ENCODE measurements at regions not wholly inside any gene's neighbourhood (a gene's known extent, or its start where the extent isn't known, plus 50 kb on each side); places are given as distances from the start of the nearest gene placed in this dataset.

- H3K27me3 ChIP-seq (replicated peaks), result no peaks in the 10 kb centered on the region
- H3K36me3 ChIP-seq, result no peaks in the 10 kb centered on the region
- H3K4me3 ChIP-seq, result no peak overlapping the region
- H3K9me3 ChIP-seq (replicated peaks), result no peaks in the 10 kb centered on the region; the same call in 1 of the 2 replicates
- DNase-seq (ENCODE audit: low read depth in 1 of 2, low spot score in 2 of 2), result no peak
- H3K27ac ChIP-seq, result no peak overlapping the region
- H3K4me1 ChIP-seq (replicated peaks), result no peaks in the 10 kb centered on the region
These were observed 1537.5 kb upstream of the PIK3C3 start for GRCh38 chr18:40417501-40417900.

- Histone ChIP-seq H3K27ac (no peak overlapping the region), H3K36me3 (no peaks in the 10 kb centered on the region), H3K4me1 (replicated peaks) (no peaks in the 10 kb centered on the region), H3K4me3 (no peak overlapping the region), H3K27me3 (replicated peaks) (no peaks in the 10 kb centered on the region), H3K9me3 (replicated peaks) (no peaks in the 10 kb centered on the region; the same call in 1 of the 2 replicates)
- no peak for DNase-seq (ENCODE audit: low read depth in 1 of 2, low spot score in 2 of 2)
These were observed 1539.2 kb upstream of the PIK3C3 start for GRCh38 chr18:40415821-40416220.

GRCh38 chr18:40415176-40415791 is 1539.8 kb upstream of the PIK3C3 start:
- Histone ChIP-seq H3K9me3 (replicated peaks) (peaks cover under 1% of the 10 kb centered on the region; the same call in 1 of the 2 replicates), H3K4me3 (no peak overlapping the region), H3K4me1 (replicated peaks) (no peaks in the 10 kb centered on the region), H3K36me3 (no peaks in the 10 kb centered on the region), H3K27me3 (replicated peaks) (no peaks in the 10 kb centered on the region), H3K27ac (no peak overlapping the region)
- DNase-seq (ENCODE audit: low read depth in 1 of 2, low spot score in 2 of 2), result no peak

GRCh38 chr18:40414155-40414754 is 1540.8 kb upstream of the PIK3C3 start:
- H3K4me1 ChIP-seq (replicated peaks), result no peaks in the 10 kb centered on the region
- H3K27me3 ChIP-seq (replicated peaks), result no peaks in the 10 kb centered on the region
- H3K4me3 ChIP-seq, result no peak overlapping the region
- peaks cover 3% of the 10 kb centered on the region; the same call in 1 of the 2 replicates for H3K9me3 ChIP-seq (replicated peaks)
- H3K27ac ChIP-seq, result no peak overlapping the region
- H3K36me3 ChIP-seq, result no peaks in the 10 kb centered on the region
- DNase-seq (ENCODE audit: low read depth in 1 of 2, low spot score in 2 of 2), result no peak

GRCh38 chr18:40413160-40413559 is 1541.9 kb upstream of the PIK3C3 start:
- H3K9me3 ChIP-seq (replicated peaks), result peaks cover 3% of the 10 kb centered on the region; the same call in 1 of the 2 replicates
- H3K36me3 ChIP-seq, result no peaks in the 10 kb centered on the region
- H3K4me1 ChIP-seq (replicated peaks), result no peaks in the 10 kb centered on the region
- no peak overlapping the region for H3K27ac ChIP-seq
- DNase-seq (ENCODE audit: low read depth in 1 of 2, low spot score in 2 of 2), result no peak
- H3K4me3 ChIP-seq, result no peak overlapping the region
- no peaks in the 10 kb centered on the region for H3K27me3 ChIP-seq (replicated peaks)

- DNase-seq (ENCODE audit: low read depth in 1 of 2, low spot score in 2 of 2), result no peak
- Histone ChIP-seq H3K9me3 (replicated peaks) (peaks cover 3% of the 10 kb centered on the region; the same call in 1 of the 2 replicates), H3K27me3 (replicated peaks) (no peaks in the 10 kb centered on the region), H3K4me1 (replicated peaks) (no peaks in the 10 kb centered on the region), H3K36me3 (no peaks in the 10 kb centered on the region), H3K27ac (no peak overlapping the region), H3K4me3 (no peak overlapping the region)
These were observed 1542.6 kb upstream of the PIK3C3 start for GRCh38 chr18:40412410-40412809.

- Histone ChIP-seq H3K9me3 (replicated peaks) (peaks cover 3% of the 10 kb centered on the region; the same call in 1 of the 2 replicates), H3K27me3 (replicated peaks) (no peaks in the 10 kb centered on the region), H3K4me1 (replicated peaks) (no peaks in the 10 kb centered on the region), H3K36me3 (no peaks in the 10 kb centered on the region), H3K27ac (no peak overlapping the region), H3K4me3 (no peak overlapping the region)
- DNase-seq (ENCODE audit: low read depth in 1 of 2, low spot score in 2 of 2), result no peak
These were observed 1547.1 kb upstream of the PIK3C3 start for GRCh38 chr18:40407909-40408308.

GRCh38 chr18:40404284-40404683 is 1550.8 kb upstream of the PIK3C3 start:
- no peak for DNase-seq (ENCODE audit: low read depth in 1 of 2, low spot score in 2 of 2)
- H3K9me3 ChIP-seq (replicated peaks), result no peaks in the 10 kb centered on the region; the same call in 1 of the 2 replicates

GRCh38 chr18:40402052-40402451 is 1553.0 kb upstream of the PIK3C3 start:
- no peak for DNase-seq (ENCODE audit: low read depth in 1 of 2, low spot score in 2 of 2)
- Histone ChIP-seq H3K36me3 (no peaks in the 10 kb centered on the region), H3K27ac (no peak overlapping the region), H3K27me3 (replicated peaks) (no peaks in the 10 kb centered on the region), H3K4me1 (replicated peaks) (no peaks in the 10 kb centered on the region), H3K9me3 (replicated peaks) (no peaks in the 10 kb centered on the region; the same call in 1 of the 2 replicates), H3K4me3 (no peak overlapping the region)

More at GRCh38 chr18:40404284-40404683, 1550.8 kb upstream of the PIK3C3 start:
- no peaks in the 10 kb centered on the region for H3K36me3 ChIP-seq
- no peaks in the 10 kb centered on the region for H3K27me3 ChIP-seq (replicated peaks)
- no peak overlapping the region for H3K27ac ChIP-seq
- H3K4me3 ChIP-seq, result no peak overlapping the region
- H3K4me1 ChIP-seq (replicated peaks), result no peaks in the 10 kb centered on the region

- Histone ChIP-seq H3K4me3 (no peak overlapping the region), H3K36me3 (no peaks in the 10 kb centered on the region), H3K4me1 (replicated peaks) (no peaks in the 10 kb centered on the region), H3K9me3 (replicated peaks) (no peaks in the 10 kb centered on the region), H3K27me3 (replicated peaks) (no peaks in the 10 kb centered on the region), H3K27ac (no peak overlapping the region)
- DNase-seq (ENCODE audit: low read depth in 1 of 2, low spot score in 2 of 2), result no peak
These were observed 1566.9 kb upstream of the PIK3C3 start for GRCh38 chr18:40388121-40388520.

GRCh38 chr18:40387130-40387787 is 1567.8 kb upstream of the PIK3C3 start:
- Histone ChIP-seq H3K4me1 (replicated peaks) (no peaks in the 10 kb centered on the region), H3K27ac (no peak overlapping the region), H3K9me3 (replicated peaks) (no peaks in the 10 kb centered on the region), H3K4me3 (no peak overlapping the region), H3K36me3 (no peaks in the 10 kb centered on the region), H3K27me3 (replicated peaks) (no peaks in the 10 kb centered on the region)
- DNase-seq (ENCODE audit: low read depth in 1 of 2, low spot score in 2 of 2), result no peak

- no peak overlapping the region for H3K4me3 ChIP-seq
- H3K9me3 ChIP-seq (replicated peaks), result no peaks in the 10 kb centered on the region
- H3K4me1 ChIP-seq (replicated peaks), result no peaks in the 10 kb centered on the region
- DNase-seq (ENCODE audit: low read depth in 1 of 2, low spot score in 2 of 2), result no peak
- H3K36me3 ChIP-seq, result no peaks in the 10 kb centered on the region
- no peaks in the 10 kb centered on the region for H3K27me3 ChIP-seq (replicated peaks)
- no peak overlapping the region for H3K27ac ChIP-seq
These were observed 1572.8 kb upstream of the PIK3C3 start for GRCh38 chr18:40382197-40382596.

- Histone ChIP-seq H3K27me3 (replicated peaks) (no peaks in the 10 kb centered on the region), H3K4me3 (no peak overlapping the region), H3K9me3 (replicated peaks) (no peaks in the 10 kb centered on the region), H3K36me3 (no peaks in the 10 kb centered on the region), H3K4me1 (replicated peaks) (no peaks in the 10 kb centered on the region), H3K27ac (no peak overlapping the region)
- no peak for DNase-seq (ENCODE audit: low read depth in 1 of 2, low spot score in 2 of 2)
These were observed 1574.2 kb upstream of the PIK3C3 start for GRCh38 chr18:40380686-40381439.

- Histone ChIP-seq H3K27me3 (replicated peaks) (no peaks in the 10 kb centered on the region), H3K27ac (no peak overlapping the region), H3K4me1 (replicated peaks) (no peaks in the 10 kb centered on the region), H3K4me3 (no peak overlapping the region), H3K36me3 (no peaks in the 10 kb centered on the region), H3K9me3 (replicated peaks) (no peaks in the 10 kb centered on the region)
- DNase-seq (ENCODE audit: low read depth in 1 of 2, low spot score in 2 of 2), result no peak
These were observed 1579.2 kb upstream of the PIK3C3 start for GRCh38 chr18:40375837-40376236.
